ENCODE measurements at regions not wholly inside any gene's neighbourhood (a gene's known extent, or its start where the extent isn't known, plus 50 kb on each side); places are given as distances from the start of the nearest gene placed in this dataset.
"Not testable (repeated sequence)": the region's sequence is repeated elsewhere in the genome, so short reads cannot be mapped to it uniquely, and the experiment has no call there.

DNA sequence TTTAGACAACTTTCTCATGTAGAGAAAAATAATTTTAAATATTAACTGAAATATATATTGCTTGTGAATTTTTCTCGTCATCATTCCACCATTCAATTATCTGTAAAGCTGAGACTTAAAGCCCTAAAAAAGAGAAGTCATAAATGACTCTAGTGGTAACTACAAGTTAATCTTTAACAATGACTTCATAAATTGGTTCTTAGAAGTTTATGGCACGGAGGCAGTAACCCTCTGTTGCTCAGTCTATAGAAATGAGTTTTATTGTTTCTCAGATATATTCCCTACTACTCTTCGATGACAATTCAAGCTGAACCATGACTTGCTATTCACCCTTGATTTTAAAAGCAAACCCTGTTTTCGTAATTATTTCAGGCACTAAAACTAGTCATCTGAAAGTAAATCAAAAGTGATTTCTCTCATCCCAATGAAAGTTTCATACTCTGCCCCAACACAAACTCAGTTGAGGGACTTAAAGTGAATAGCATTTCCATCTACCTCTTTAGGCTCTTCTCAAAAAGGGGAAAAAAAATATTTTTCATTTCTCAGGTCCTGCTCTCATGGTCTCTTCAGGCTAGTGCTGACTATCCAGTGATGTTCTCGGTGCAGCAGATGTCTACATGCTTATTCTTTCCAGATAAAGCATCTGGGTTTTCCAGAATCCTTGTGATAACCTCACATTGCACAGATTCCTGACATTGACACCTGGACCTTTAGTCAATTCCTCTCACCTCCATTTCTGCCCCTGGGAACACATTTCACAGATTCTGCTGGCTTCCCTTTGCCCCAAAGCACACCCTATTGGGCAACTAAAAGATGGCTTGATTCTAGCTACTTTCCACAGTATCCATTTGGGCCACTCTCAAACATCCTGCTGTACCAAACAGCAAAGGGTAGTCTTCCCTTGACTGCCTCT, 207.8 kb upstream of the LRATD1 start:
- DNase-seq (ENCODE audit: low spot score) = no peak

DNA sequence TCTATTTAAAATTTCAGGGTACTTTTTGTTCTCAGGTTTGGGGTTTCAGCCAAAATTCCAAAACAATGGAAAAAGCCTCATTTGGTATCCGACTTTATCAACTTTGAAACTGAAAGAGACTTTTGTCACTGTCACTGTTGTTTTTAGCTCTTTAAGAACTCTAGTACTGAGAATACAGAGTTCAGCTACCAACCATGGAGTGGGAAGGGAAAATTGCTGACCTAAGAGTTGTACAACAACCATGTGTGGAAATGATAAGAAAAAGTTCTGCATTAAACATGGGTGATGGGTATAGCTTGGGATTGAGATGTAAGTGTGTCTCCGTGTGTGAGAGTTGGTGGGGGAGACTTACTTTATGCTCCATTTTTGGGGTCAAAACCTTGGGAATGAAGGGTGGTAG, 206.6 kb upstream of the LRATD1 start:
- DNase-seq (ENCODE audit: low spot score) = no peak

DNA sequence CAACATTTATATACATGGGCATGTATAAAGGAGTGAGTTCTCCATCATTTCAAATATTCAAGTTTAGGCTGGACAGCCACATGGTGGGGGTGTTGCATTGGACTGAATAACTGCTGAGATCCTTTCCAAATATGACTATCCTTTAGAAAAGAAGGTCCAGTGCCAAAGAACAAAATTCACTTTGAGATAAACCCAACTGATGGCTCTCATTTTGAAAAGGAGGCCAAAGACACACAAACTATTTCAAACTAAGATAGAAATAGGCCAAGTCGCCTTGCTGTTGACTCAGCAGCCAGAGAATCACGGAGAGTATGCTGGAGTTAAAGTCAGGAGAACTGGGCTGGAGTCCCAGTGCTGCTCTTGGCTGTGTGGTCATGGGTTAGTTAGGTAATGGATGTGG, 204.5 kb upstream of the LRATD1 start:
- no peak for DNase-seq (ENCODE audit: low spot score)

DNA sequence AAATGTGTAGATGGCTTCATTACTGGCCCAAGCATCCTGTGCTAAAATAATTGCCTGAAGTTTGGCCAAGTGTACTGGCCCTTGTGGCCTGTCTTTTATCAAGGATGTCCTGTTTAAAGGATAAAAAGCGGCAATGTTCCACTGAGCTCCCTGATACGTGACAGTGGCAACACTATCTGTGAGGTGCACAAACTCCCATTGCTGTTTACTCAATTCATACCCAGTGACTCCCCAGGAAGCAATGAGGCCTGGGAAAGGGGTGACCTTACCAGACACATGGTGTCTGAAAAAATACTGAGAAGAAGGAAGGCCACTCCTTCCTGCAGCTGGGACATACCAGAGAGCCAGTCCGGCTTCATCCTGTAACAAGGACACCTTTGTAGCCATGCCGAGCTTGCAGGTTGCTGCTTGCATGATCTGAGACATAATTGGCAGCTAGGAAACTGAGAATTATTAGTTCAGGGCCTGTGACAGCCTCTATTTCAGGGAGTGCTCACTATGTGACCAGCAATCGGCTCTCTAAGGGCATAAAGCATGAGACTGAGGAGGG, 198.5 kb upstream of the LRATD1 start:
- no peak for DNase-seq (ENCODE audit: low spot score)

DNA sequence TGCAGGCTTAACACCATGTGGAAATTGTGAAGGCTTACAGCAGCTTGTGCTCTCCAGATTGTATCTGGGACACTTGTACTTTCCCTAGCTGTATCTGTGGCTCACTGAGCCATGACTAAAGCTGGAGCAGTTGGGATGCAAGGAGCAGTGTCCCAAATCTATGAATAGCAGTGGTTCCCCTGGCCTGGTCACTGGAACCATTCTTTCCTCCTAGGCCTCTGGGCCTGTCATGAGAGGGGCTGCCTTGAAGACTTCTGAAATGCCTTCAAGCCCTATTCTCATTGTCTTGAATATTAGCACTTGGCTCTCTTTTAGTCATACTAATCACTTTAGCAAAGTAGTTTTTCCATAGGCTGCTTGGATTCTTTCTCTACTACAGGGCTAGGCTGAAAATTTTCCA, 186.8 kb upstream of the LRATD1 start:
- no peak for DNase-seq (ENCODE audit: low spot score)

DNA sequence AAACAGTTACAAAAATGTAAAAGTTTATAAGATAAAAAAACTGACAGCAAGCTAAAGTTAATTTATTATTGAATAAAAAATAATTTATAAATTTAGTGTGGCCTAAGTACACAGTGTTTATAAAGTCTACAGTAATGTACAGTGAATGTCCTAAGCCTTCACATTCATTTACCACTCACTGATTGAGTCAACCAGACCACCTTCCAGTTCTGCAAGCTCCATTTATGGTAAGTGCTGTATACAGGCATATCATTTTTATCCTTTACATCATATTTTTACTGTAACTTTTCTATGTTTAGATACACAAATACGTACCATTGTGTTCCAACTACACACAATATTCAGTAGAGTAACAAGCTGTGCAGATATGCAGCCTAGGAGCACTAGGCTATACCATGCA, 184.2 kb upstream of the LRATD1 start:
- DNase-seq (ENCODE audit: low spot score) = no peak

DNA sequence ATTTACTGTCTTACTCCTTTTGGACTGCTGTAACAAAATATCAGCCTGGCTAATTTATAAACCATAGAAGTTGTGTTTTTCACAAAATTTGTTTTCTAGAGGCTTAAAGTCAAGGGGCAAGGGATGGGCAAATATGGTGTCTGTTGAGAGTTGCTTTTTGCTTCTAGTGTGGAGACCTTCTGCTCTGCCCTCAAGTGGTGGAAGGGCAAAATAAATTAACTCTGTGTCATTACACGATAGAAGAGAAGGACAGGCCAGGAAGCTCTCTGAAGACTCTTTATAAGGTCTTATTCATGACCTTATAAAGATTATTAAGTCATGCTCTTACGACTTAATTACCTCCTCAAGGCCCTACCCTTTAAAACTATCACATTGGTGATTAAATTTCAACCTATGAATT, 181.2 kb upstream of the LRATD1 start:
- DNase-seq (ENCODE audit: low spot score) = no peak

DNA sequence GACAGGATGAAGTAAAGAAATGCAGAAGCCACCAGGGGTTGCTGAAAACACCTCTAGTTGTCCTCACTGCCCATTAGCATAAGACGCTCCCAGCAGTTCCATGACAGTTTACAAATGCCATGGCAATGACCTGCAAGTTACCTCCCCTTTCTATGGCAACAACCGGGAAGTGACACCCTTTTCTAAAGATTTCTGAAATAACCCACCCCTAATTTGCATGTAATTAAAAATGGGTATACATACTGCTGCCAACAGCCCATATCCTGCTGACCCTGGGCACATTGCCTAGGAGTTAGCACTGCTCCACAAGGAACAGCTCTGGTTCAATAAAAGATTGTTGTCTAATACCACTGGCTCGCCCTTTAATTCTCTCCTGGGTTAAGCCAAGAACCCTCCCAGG, 178.3 kb upstream of the LRATD1 start:
- DNase-seq (ENCODE audit: low spot score) = no peak

DNA sequence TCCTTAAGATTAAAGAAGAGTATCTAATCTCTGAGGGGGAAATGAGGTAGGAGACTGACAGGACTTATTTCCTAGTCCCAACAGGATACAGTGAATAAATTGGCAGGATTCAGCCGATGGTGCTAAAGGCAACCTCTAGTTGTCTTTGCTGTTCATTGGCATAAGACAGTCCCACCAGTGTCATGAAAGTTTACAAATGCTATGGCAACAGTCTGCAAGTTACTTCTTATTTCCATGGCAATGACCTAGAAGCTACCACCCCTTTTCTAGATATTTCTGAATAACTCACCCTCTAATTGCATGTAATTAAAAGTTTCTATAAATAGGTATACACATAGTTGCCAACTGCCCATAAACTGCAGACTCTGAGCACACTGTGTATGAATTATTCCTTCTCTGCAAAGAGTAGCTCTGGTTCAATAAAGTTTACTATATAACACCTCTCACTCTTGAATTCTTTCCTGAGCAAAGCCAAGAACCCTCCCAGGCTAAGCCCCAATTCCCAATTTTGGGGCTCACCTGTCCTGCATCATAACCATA, 172.7 kb upstream of the LRATD1 start:
- DNase-seq (ENCODE audit: low spot score) = no peak

DNA sequence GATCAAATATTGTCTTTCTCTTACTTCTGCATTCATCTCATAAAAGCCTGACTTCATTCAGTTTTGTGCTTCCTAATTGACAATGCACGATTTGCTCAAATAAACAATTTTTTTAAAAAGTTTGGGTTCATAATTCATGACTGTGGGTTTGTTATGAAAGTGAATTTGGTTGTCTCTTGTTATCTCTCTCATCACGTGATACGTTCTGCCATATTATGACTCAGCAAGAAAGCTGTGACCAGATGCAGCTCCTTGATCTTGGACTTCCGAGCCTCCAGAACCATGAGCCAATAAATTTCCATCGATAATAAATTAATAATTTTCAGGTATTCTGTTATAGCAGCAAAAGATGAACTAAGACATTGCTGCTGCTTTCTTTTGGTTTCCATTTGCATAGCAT, 156.5 kb upstream of the LRATD1 start:
- DNase-seq (ENCODE audit: low spot score) = no peak

DNA sequence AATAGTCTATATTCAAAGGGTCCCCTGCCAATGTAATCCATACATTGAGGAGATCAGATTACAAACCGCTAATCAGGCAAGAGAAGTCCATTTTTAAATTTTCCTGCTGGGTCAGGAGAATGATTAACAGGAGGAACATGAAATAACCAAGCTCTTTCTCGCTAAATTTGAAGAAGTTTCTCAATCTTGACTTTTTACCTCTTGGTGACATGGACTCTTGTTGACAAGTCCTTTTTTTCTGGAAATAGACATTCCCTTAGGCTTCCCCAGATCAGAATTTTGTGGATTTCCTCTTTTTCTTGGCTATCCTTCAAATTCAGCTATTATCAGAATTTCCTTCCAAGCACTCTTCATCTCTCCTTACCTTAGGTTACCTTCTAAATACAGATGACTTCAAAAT, 153.0 kb upstream of the LRATD1 start:
- DNase-seq (ENCODE audit: low spot score) = no peak

DNA sequence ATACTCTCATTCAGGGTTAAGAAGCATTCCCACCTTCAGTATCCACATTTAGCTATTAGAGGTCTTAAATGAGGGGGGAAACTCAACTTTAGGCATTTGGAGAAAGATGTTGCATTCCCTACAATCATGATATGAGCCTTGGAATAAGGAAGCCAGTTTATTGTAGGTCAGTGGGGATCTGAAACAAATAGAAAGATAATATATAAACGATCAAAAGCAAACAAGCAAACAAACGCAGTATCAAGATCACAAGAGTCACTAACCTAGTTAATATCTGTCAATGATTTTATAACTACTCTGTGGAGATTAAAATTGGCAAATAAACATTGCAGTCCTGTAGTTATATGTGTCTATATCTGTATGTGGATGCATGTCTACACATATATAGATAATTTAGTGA, 152.4 kb upstream of the LRATD1 start:
- no peak for DNase-seq (ENCODE audit: low spot score)

DNA sequence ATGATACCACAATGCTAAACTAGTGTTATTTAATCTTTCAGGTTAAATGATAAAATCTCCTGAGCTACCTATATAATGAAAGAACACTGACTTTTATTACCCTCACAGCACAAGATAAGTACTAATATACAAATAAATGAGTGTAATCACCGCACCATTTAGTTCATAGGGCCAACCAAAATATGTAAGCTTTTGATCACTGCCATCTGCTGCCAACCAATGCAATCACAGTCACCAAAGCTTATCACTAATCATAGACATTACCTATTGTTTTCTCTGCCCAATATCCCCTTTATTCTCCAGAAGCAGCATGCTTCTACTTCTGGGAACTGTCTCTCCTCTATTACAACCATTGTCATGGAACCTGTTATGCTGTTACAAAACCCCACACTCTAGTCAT, 151.6 kb upstream of the LRATD1 start:
- DNase-seq (ENCODE audit: low spot score) = no peak

DNA sequence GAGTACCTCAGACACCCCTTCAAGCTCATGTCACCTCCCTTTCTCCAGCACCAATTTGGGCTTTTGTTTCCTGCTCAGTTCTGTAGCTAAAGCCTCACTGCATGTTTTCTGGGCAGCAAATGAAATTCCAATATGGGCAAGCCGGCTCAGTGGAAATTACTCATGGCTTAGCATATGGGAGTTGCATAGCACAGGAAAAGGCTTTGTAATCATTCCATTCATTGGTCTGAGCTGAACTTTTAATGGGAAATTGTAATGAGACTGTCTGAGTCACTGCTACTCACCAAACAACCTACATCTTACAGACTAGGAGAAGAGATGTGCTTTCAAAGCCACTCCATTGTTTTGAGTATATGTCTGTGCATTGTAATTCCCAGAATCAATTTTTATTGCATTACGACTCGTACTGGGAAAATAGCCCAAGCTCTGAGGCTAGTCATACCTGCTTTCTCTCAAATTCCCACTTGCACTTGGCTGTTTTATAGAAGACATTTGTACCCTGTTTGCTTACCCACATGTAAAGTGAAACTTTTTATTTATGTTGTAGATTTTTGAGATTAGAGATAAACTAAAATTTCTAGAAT, 139.5 kb upstream of the LRATD1 start:
- DNase-seq (ENCODE audit: low spot score) = no peak

DNA sequence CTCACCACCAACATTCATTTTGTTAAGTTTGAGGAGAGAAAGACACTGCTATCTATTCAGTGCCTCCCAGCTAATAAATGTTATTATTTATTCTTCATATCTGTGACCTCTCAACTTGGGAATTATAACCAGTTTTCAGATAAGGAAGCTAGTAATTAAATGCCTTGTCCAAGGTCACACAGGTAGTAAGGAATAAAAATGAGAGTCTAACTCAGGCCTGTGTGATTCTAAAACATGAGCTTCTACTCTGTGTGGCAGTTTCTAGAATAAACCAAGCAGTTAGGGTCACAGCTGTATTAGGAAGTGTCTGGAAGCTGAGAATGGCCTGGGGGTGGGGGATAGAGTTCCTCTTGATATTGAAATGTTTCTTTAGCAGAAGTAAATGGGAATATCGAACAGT, 137.8 kb upstream of the LRATD1 start:
- DNase-seq (ENCODE audit: low spot score) = no peak

DNA sequence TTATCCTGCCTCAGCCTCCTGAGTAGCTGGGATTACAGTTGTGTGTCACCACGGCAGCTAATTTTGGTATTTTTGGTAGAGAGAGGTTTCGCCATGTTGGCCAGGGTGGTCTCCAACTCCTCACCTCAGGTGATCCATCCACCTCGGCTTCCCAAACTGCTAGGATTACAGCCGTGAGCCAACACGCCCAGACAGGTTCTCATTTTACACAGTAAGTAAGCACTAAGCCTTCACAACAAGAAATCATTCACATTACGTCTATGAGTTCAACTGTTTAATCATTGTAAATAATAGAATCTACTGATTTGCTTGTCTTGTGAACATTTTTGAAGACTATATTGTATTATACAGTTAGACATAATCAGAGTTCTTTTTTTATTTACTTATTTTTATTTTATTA, 131.5 kb upstream of the LRATD1 start:
- DNase-seq (ENCODE audit: low spot score) = no peak

DNA sequence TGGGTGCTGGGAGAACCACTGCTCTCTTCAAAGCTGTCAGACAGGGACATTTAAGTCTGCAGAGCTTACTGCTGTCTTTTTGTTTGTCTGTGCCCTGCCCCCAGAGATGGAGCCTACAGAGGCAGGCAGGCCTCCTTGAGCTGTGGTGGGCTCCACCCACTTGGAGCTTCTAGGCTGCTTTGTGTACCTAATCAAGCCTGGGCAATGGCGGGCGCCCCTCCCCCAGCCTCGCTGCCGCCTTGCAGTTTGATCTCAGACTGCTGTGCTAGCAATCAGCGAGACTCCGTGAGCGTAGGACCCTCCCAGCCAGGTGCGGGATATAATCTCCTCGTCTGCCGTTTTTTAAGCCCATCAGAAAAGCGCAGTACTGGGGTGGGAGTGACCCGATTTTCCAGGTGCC, 125.6 kb upstream of the LRATD1 start:
- not testable (repeated sequence) for DNase-seq (ENCODE audit: low spot score)

DNA sequence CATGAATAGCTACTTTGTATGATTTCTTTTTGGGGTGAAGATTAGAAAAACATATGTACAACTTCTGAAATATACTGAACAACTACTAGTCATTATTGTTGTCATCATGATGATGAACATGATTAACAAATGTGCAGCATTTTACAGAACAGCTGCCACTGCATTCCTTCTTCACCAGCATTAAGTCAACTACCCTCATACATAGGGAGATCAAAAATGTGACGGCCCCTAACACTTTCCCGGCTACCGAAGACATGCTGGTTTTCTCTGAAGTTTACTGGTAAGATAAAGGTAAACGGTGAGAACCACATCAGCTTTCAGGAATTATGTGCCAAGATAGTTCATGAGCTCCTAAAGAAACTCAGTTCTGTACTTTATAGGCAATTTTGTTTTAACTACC, 121.0 kb upstream of the LRATD1 start:
- DNase-seq (ENCODE audit: low spot score) = no peak

DNA sequence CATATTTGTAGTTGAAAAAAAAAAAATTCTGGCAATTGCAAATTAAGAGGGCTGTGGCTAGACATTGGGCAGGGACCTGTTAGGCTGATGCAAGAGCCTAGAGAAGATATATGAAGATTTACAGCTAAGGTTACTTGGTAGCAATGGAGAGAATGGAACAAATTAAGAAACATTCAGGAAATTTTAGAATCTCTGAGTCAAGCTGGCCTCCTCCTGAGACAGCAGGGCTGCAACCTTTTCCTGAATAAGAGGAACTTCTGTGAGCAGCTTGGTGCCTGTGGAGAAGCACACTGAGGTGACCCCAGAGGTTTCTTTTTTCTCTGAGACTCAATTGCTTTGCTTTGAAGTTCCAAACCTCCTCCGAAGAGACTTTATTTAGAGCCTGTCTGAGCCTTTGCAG, 118.6 kb upstream of the LRATD1 start:
- no peak for DNase-seq (ENCODE audit: low spot score)

DNA sequence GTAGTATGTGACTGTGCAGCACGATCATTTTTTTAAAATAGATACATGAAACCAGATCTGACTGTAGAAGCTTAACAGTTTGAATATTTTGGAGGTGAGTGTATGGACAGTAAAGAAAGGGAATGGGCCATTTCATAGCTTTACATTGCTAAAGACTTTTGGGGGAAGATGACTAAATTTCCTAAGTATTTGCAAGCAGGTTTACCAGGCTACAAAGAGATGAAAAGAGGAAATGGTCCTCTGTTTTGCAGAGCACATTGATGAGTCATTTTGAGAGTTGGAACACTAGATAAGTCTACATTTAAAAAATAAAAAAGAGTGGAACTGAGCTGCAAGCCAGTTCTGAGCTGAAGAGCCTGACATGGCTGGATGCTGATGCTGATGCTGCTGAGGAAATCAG, 115.7 kb upstream of the LRATD1 start:
- no peak for DNase-seq (ENCODE audit: low spot score)

DNA sequence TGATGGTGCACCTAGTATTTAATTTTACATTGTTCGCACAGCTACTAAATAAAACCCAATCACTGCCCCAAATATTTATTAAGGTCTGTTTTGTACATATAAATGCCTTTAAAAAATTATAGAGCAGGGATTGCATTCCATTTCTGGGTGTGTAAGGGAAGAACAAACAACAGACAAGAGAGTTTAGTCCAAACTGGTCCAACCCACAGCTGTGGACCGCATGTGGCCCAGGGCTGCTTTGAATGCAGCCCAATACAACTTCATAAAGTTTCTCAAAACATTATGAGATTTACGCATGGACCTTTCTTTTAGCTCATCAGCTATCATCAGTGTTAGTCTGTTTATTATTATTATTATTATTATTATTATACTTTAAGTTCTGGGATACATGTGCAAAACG, 114.8 kb upstream of the LRATD1 start:
- DNase-seq (ENCODE audit: low spot score) = no peak

DNA sequence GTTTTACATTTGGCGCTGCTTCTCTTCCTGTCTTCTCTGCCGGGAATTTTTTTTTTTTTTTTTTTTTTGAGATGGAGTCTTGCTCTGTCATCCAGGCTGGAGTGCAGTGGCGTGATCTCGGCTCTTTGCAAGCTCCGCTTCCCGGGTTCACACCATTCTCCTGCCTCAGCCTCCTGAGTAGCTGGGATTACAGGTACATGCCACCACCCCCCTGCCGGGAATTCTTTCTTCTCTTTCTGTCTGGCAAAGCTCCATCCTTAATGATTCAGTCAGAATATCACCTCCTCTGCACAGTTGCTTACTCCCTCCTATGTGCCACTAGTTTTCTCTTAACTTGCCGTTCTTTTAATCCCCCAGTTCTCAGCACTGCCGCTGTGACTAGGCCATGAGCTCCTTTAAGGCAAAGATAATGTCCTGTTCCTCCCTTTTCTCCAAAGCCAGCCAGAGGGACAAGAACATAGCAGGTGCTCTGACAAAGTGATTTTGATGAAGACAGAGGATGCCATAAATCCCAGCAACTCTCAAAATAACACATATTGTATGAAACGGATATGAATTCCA, 112.1 kb upstream of the LRATD1 start:
- DNase-seq (ENCODE audit: low spot score) = no peak

Data from cerebellar cortex (tissue), 1 donor.